VCaP (cell line): ENCODE measurements at regions not wholly inside any gene's neighbourhood (a gene's known extent, or its start where the extent isn't known, plus 50 kb on each side); places are given as distances from the start of the nearest gene placed in this dataset.
"Not testable (repeated sequence)": the region's sequence is repeated elsewhere in the genome, so short reads cannot be mapped to it uniquely, and the experiment has no call there.

ENCODE experiments used
- H3K27ac ChIP-seq: fragments of 450-650 bp; 2 replicates; pipeline ENCODE4 v1.5.1; 2017
- TF ChIP-seq, protein P1 (sequence below): fragments of 450-650 bp; conservative IDR thresholded peaks from 2 replicates; pipeline ENCODE4 v1.5.1; 2017; ENCODE audit warnings: mild to moderate bottlenecking, moderate library complexity

DNA sequence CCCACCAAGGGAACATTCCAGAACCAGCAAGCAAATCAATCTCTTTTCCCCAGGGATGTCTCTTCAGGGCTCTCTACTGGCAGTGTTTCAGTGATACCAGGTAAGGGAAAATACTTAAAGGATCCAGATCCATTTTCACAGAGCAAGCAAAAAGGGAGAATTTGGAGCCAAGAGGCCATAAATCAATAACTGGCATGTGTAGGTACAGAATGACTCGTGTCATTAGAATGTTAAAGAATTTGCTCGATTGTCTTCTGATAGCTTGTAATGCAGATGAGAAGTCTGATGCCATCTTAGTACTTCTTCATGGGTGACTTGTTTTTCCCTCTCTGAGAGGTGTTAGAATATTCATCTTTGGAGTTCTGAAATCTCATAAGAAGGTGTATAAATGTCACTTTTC lies 242.9 kb downstream of the KTN1 start:
- H3K27ac ChIP-seq: no peak overlapping the region
- TF ChIP-seq, protein P1, sequence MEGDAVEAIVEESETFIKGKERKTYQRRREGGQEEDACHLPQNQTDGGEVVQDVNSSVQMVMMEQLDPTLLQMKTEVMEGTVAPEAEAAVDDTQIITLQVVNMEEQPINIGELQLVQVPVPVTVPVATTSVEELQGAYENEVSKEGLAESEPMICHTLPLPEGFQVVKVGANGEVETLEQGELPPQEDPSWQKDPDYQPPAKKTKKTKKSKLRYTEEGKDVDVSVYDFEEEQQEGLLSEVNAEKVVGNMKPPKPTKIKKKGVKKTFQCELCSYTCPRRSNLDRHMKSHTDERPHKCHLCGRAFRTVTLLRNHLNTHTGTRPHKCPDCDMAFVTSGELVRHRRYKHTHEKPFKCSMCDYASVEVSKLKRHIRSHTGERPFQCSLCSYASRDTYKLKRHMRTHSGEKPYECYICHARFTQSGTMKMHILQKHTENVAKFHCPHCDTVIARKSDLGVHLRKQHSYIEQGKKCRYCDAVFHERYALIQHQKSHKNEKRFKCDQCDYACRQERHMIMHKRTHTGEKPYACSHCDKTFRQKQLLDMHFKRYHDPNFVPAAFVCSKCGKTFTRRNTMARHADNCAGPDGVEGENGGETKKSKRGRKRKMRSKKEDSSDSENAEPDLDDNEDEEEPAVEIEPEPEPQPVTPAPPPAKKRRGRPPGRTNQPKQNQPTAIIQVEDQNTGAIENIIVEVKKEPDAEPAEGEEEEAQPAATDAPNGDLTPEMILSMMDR: no peak

- TF ChIP-seq, protein P1: no peak
- H3K27ac ChIP-seq: peak overlapping the region; percentile 53
These were observed 252.3 kb downstream of the KTN1 start for GRCh38 chr14:55832122-55832911.

DNA sequence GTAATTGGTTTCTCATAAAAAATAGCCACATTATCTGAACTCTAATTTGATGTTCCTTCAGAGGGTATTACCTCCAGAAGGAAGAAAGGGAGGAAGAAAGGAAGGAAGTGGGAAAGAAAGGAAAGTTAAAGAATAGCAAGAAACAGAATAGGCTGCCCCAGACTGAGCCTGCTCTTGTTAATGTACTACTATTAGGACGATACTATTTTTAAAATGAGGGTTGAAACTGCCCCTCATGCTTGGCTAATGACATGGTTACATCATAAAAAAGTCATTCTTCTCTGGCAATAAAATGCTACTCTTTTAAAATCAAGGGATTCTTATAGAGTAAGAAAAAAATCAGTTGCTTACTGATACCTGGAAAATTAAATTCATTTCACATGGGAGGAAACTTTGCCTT lies 253.0 kb downstream of the KTN1 start:
- TF ChIP-seq, protein P1: no peak
- peak overlapping the region; percentile 53 for H3K27ac ChIP-seq

DNA sequence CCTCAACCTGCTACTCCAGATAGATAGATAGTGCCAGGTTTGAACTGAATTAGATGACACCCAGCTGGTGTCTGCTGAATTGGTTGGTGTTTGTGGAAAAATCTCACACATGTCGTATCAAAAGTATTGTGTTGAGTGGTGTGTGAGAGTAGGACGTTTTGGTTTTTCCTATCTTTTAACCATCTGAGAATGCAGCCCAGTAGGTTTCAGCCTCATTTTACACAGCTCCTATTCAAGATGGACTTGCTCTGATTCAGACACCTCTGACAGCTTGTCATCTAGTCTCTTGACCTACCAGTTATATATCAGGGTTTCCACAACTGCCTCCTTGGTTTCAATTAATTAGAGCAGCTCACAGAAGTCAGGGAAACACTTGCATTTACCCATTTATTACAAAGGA lies 254.4 kb downstream of the KTN1 start:
- no peak overlapping the region for H3K27ac ChIP-seq
- TF ChIP-seq, protein P1: no peak

DNA sequence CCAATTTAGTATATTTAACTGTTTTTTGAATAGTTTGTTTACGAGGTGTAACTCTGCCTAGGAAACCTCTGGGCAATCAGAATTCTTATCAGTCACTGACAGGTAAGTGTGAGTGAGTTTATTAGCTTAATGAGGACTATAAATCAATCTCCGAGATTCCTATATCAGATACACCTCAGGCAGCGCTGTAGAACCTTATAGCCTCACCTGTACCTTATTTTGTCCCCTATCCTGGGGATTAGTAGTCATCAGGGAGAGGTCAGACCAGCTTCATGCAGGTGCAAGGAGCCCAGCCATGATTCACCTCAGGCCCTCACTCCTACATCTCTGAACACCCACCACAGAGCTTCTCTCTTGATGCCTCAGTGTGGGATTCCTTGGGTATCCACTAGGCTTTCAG lies 256.0 kb downstream of the KTN1 start:
- no peak overlapping the region for H3K27ac ChIP-seq
- TF ChIP-seq, protein P1: no peak

DNA sequence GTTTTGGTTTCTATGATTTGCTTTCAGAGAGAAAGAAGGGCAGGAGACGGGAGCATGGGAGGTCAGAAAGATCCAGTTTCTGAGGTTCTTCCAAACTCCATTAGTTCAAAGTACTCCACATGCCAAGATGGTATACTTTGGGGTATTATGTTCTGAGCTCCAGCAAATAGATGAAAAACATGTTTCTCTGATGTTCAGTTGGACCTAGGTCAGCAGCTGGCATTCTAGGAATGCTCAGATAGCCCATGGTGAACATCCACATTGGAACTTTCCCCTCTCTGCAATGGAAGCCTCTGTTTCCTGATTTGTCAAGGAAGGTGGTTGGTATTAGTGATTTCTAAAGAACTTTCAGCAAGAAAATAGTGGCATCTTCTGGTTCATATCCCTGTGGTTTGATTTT lies 257.5 kb downstream of the KTN1 start:
- H3K27ac ChIP-seq: no peak overlapping the region
- TF ChIP-seq, protein P1: no peak

DNA sequence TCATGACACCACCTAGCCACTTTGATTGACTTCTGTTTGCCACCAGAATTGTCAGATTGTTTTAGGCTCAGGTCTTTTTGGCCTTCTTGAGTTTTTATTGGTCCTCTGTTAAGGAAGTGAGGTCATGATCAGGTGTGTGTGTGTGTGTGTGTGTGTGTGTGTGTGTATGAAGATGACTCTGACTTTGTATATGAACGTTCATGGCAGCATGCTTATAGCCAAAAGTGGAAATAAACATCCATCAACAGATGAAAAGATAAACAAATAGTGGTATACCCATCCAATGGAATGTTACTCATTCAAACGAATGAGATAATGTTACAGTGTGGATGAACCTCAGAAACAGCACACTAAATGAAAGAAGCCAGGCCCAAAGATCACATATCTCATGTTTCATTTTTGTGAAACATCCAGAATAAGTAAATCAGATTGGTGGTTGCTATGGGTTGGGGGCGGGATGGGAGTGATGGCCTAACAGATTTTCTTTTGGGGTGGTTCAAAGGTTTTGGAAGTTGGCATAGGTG lies 258.6 kb downstream of the KTN1 start:
- H3K27ac ChIP-seq: no peak overlapping the region
- TF ChIP-seq, protein P1: no peak

- not testable (repeated sequence) for H3K27ac ChIP-seq
These were observed 259.4 kb downstream of the KTN1 start for GRCh38 chr14:55839301-55839947.
